B cell (primary cell): ENCODE measurements at regions not wholly inside any gene's neighbourhood (a gene's known extent, or its start where the extent isn't known, plus 50 kb on each side); places are given as distances from the start of the nearest gene placed in this dataset.

Source experiments
- ATAC-seq: fragments of 200-7000 bp; cut with Tn5 transposase; one replicate; pipeline ENCODE4 v1.10.0; 2021; ENCODE audit warnings: low read depth, mild to moderate bottlenecking, moderate number of reproducible peaks, moderate library complexity
- CTCF ChIA-PET: fragments of 350-600 bp; sonication (Branson Sonifier 250); formaldehyde crosslinking; loops from one replicate; lab custom pipeline; 2021; ENCODE audit warnings: antibody characterized with exemption, inconsistent platforms; lab: Charles Lee
- POLR2A ChIA-PET: fragments of 350-600 bp; sonication (Branson Sonifier 250); formaldehyde crosslinking; loops from one replicate; lab custom pipeline; 2021; ENCODE audit warnings: antibody characterized with exemption; lab: Charles Lee
- DNase-seq: peaks from one replicate; pipeline ENCODE4 v3.0.0; 2013
- H2AFZ ChIP-seq: 2 replicates; pipeline ENCODE4 v1.6.1; 2012; ENCODE audit warnings: mild to moderate bottlenecking, low read depth, low read length; ENCODE audit not compliant: insufficient read depth, poor library complexity, severe bottlenecking
- H3K27ac ChIP-seq, 2 donors: 1 replicate in 1 of 2; 2 replicates in 1 of 2; pipeline ENCODE4 v1.5.1; 2012 to 2013; ENCODE audit warnings: low read length in 2 of 2, mild to moderate bottlenecking in 2 of 2, moderate library complexity in 1 of 2
- H3K27me3 ChIP-seq, 4 experiments: fragments of 200-600 bp in 1 of 4; sonication (generic) in 1 of 4; replicated peaks in 1 of 4; 1 replicate in 2 of 4; 2 replicates in 2 of 4; pipeline versions ENCODE4 v1.6.1 to v1.7.0; 2013 to 2016; ENCODE audit warnings: low read length in 3 of 4, mild to moderate bottlenecking in 2 of 4, mixed read lengths in 1 of 4, moderate library complexity in 1 of 4; ENCODE audit not compliant: insufficient read depth in 4 of 4, control insufficient read depth in 3 of 4; ENCODE audit errors: control extremely low read depth in 1 of 4
- H3K36me3 ChIP-seq, 2 experiments: replicated peaks in 1 of 2; 1 replicate in 1 of 2; 2 replicates in 1 of 2; pipeline versions ENCODE4 v1.6.1 to v1.7.1; 2013; ENCODE audit warnings: low read length in 1 of 2; ENCODE audit not compliant: insufficient read depth in 2 of 2, control insufficient read depth in 1 of 2; ENCODE audit errors: control extremely low read depth in 1 of 2, extremely low read depth in 1 of 2
- H3K4me1 ChIP-seq, 2 donors: fragments of 200-600 bp in 1 of 2; sonication (generic) in 1 of 2; 1 replicate in 1 of 2; 2 replicates in 1 of 2; pipeline versions ENCODE4 v1.5.1 to v1.6.1; 2013 to 2017; ENCODE audit warnings: low read length in 2 of 2; ENCODE audit not compliant: control insufficient read depth in 2 of 2, insufficient read depth in 2 of 2
- H3K4me2 ChIP-seq: replicated peaks from 2 replicates; pipeline ENCODE3; 2012; ENCODE audit warnings: mild to moderate bottlenecking, low read depth, low read length; ENCODE audit not compliant: poor library complexity, severe bottlenecking
- H3K4me3 ChIP-seq, 5 experiments: fragments of 200-600 bp in 1 of 5; sonication (generic) in 1 of 5; 1 replicate in 3 of 5; 2 replicates in 2 of 5; pipeline versions ENCODE4 v1.5.1 to v1.7.0; 2011 to 2016; ENCODE audit warnings: low read length in 4 of 5, mild to moderate bottlenecking in 4 of 5, low read depth in 2 of 5, control low read depth in 1 of 5, moderate library complexity in 1 of 5; ENCODE audit not compliant: insufficient read depth in 1 of 5; ENCODE audit errors: control extremely low read depth in 1 of 5, extremely low read depth in 1 of 5
- H3K79me2 ChIP-seq: fragments of 200-600 bp; sonication (generic); one replicate; pipeline ENCODE4 v1.6.0; 2016; ENCODE audit warnings: low read length; ENCODE audit not compliant: control insufficient read depth, insufficient read depth
- H3K9ac ChIP-seq: fragments of 200-600 bp; sonication (generic); 2 replicates; pipeline ENCODE4 v1.6.1; 2017; ENCODE audit warnings: mild to moderate bottlenecking, low read length, moderate library complexity
- H3K9me3 ChIP-seq, 3 donors: one replicate each; pipeline versions ENCODE4 v1.6.1 to v1.7.1; 2013; ENCODE audit warnings: low read length in 2 of 3; ENCODE audit not compliant: control insufficient read depth in 2 of 3, insufficient read depth in 1 of 3; ENCODE audit errors: control extremely low read depth in 1 of 3
- H4K20me1 ChIP-seq: 2 replicates; pipeline ENCODE4 v1.6.0; 2012; ENCODE audit warnings: mild to moderate bottlenecking, low read length; ENCODE audit not compliant: insufficient read depth, control insufficient read depth, poor library complexity, severe bottlenecking
- H3K27ac Mint-ChIP-seq: one replicate; pipeline ENCODE4 v1.8.0; 2021; ENCODE audit warnings: mixed read lengths
- H3K27me3 Mint-ChIP-seq: one replicate; pipeline ENCODE4 v1.8.0; 2021; ENCODE audit warnings: mixed read lengths
- H3K4me1 Mint-ChIP-seq: one replicate; pipeline ENCODE4 v1.8.0; 2021; ENCODE audit warnings: mixed read lengths
- H3K4me3 Mint-ChIP-seq: one replicate; pipeline ENCODE4 v1.8.0; 2021; ENCODE audit warnings: mixed read lengths
- H3K9me3 Mint-ChIP-seq: one replicate; pipeline ENCODE4 v1.8.0; 2022; ENCODE audit warnings: mixed read lengths; ENCODE audit not compliant: insufficient read depth
- CTCF ChIP-seq: fragments of 200-600 bp; IDR thresholded peaks from one replicate; pipeline ENCODE4 v1.8.0; 2022; ENCODE audit warnings: antibody characterized with exemption, mild to moderate bottlenecking
- EZH2 ChIP-seq: IDR thresholded peaks from 2 replicates; pipeline ENCODE4 v1.6.1; 2012; ENCODE audit warnings: borderline replicate concordance, low read depth, mild to moderate bottlenecking, moderate library complexity, low read length; ENCODE audit not compliant: insufficient read depth, poor library complexity, severe bottlenecking
- WGBS: methylation state at CpG from one replicate; pipeline ENCODE4 v1.1.5; 2013; ENCODE audit warnings: missing lambda C conversion rate; ENCODE audit not compliant: insufficient coverage; 5-methylcytosine and 5-hydroxymethylcytosine counted together
- intact Hi-C: fragments of 100-400 bp; cut with micrococcal nuclease; formaldehyde crosslinking; loops from one replicate; pipeline ENCODE4 v1.10.0; 2022

GRCh38 chr3:7881946-7882345, 619.7 kb upstream of the LMCD1 start:
- 80% methylated on average over 1 of the region's 2 CpGs for WGBS
- H3K27ac ChIP-seq, result no peak overlapping the region
- no peaks in the 10 kb centered on the region for H3K4me1 ChIP-seq
- Mint-ChIP-seq H3K27ac (no peak overlapping the region), H3K9me3 (peaks cover 5% of the 10 kb centered on the region), H3K4me3 (no peak overlapping the region), H3K27me3 (no peaks in the 10 kb centered on the region), H3K4me1 (no peaks in the 10 kb centered on the region)
- TF ChIP-seq EZH2, result no peak
- H3K4me3 ChIP-seq, result no peak overlapping the region
- H3K9ac ChIP-seq, result no peak overlapping the region
- ATAC-seq (no peak), DNase-seq (no peak)
- peaks cover 0 to 13% (median 0%) of the 10 kb centered on the region in 3 donors for H3K9me3 ChIP-seq
- H3K36me3 ChIP-seq, result no peaks in the 10 kb centered on the region
- ChIA-PET POLR2A (no interaction called here), CTCF (no interaction called here)
- no peaks in the 10 kb centered on the region for H3K79me2 ChIP-seq
- intact Hi-C loops, result no loop called here
- no peaks in the 10 kb centered on the region for H4K20me1 ChIP-seq
- no peak overlapping the region for H2AFZ ChIP-seq
- H3K27me3 ChIP-seq, result no peaks in the 10 kb centered on the region
- H3K4me2 ChIP-seq, result no peak overlapping the region

DNA sequence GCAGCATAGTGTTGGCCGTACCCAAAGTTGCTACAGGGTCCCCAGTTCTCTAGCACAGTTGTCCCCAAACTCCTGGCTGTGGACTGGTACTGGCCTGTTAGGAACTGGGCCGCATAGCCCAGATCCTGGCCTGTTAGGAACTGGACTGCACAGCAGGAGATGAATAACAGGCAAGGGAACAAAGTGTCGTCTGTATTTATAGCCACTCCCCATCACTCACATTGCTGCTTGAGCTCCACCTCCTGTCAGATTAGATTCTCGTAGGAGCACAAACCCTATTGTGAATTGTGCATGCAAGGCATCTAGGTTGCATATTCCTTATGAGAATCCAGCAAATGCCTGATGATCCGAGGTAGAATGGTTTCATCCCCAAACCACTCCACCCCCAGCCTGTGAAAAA, 604.0 kb upstream of the LMCD1 start:
- no peaks in the 10 kb centered on the region for H4K20me1 ChIP-seq

More for the DNA sequence above, 604.0 kb upstream of the LMCD1 start:
- Histone ChIP-seq H3K4me1 (no peaks in the 10 kb centered on the region), H3K79me2 (no peaks in the 10 kb centered on the region), H3K9ac (no peak overlapping the region), H3K9me3 (peaks cover 0 to 5% (median 0%) of the 10 kb centered on the region in 3 donors), H3K36me3 (no peaks in the 10 kb centered on the region), H3K4me3 (no peak overlapping the region), H3K4me2 (no peak overlapping the region), H3K27me3 (no peaks in the 10 kb centered on the region), H3K27ac (no peak overlapping the region), H2AFZ (no peak overlapping the region)
- DNase-seq, result no peak
- WGBS, result 87% methylated on average over 5 of the region's 5 CpGs
- Mint-ChIP-seq H3K9me3 (peaks cover 3% of the 10 kb centered on the region), H3K27me3 (no peaks in the 10 kb centered on the region), H3K27ac (no peak overlapping the region), H3K4me1 (no peaks in the 10 kb centered on the region), H3K4me3 (no peak overlapping the region)
- no peak for ATAC-seq
- ChIA-PET POLR2A (no interaction called here), CTCF (no interaction called here)
- intact Hi-C loops, result no loop called here
- TF ChIP-seq EZH2, result no peak
- TF ChIP-seq CTCF, result no peak
